A673 (cell line): ENCODE measurements at regions not wholly inside any gene's neighbourhood (a gene's known extent, or its start where the extent isn't known, plus 50 kb on each side); places are given as distances from the start of the nearest gene placed in this dataset.

Experiments
- BruUV-seq: library from RNA; stranded (reverse); fragments of 400-500 nt; replicated peaks from 2 replicates; lab custom pipeline; 2021; lab: Mats Ljungman, UMichigan
- CTCF ChIA-PET: fragments of 300-600 bp; sonication (Branson Sonifier 250); formaldehyde crosslinking; loops from one replicate; lab custom pipeline; 2022; ENCODE audit warnings: antibody characterized with exemption; lab: Charles Lee
- POLR2A ChIA-PET: fragments of 300-600 bp; sonication (Branson Sonifier 250); formaldehyde crosslinking; loops from one replicate; lab custom pipeline; 2022; ENCODE audit warnings: antibody characterized with exemption; ENCODE audit not compliant: low non-redundant PET; lab: Charles Lee
- DNase-seq: peaks from one replicate; pipeline ENCODE4 v3.0.0-alpha.2; 2015; ENCODE audit warnings: low spot score
- H3K27ac ChIP-seq: fragments of 200-600 bp; sonication (generic); 2 replicates; pipeline ENCODE4 v1.5.1; 2016; ENCODE audit warnings: mixed run types, low read depth, mild to moderate bottlenecking, mixed read lengths, antibody characterized with exemption, low read length; ENCODE audit not compliant: poor library complexity, severe bottlenecking
- H3K27me3 ChIP-seq: fragments of 200-600 bp; sonication (generic); replicated peaks from 2 replicates; pipeline ENCODE4 v1.6.1; 2017; ENCODE audit warnings: mixed run types, low read depth, mild to moderate bottlenecking, mixed read lengths, antibody characterized with exemption, low read length; ENCODE audit not compliant: insufficient read depth, poor library complexity
- H3K36me3 ChIP-seq: fragments of 200-600 bp; sonication (generic); 2 replicates; pipeline ENCODE4 v1.6.1; 2016; ENCODE audit warnings: mixed run types, mild to moderate bottlenecking, mixed read lengths, antibody characterized with exemption, low read length; ENCODE audit not compliant: insufficient read depth, poor library complexity, severe bottlenecking
- H3K4me1 ChIP-seq: fragments of 200-600 bp; sonication (generic); 2 replicates; pipeline ENCODE4 v1.6.1; 2017; ENCODE audit warnings: mixed run types, mild to moderate bottlenecking, mixed read lengths, antibody characterized with exemption, low read length; ENCODE audit not compliant: insufficient read depth, poor library complexity, severe bottlenecking
- H3K4me3 ChIP-seq: fragments of 200-600 bp; sonication (generic); 2 replicates; pipeline ENCODE4 v1.5.1; 2016; ENCODE audit warnings: low read depth, mixed run types, mild to moderate bottlenecking, mixed read lengths, low read length; ENCODE audit not compliant: poor library complexity, severe bottlenecking
- H3K9me3 ChIP-seq: fragments of 200-600 bp; sonication (generic); 2 replicates; pipeline ENCODE4 v1.6.1; 2016; ENCODE audit warnings: mixed run types, low read depth, mild to moderate bottlenecking, mixed read lengths, antibody characterized with exemption, low read length; ENCODE audit not compliant: poor library complexity, severe bottlenecking
- CTCF ChIP-seq: fragments of 300-800, 200-600 bp; sonication (generic); conservative IDR thresholded peaks from 2 replicates; pipeline ENCODE4 v1.5.1; 2017; ENCODE audit warnings: low read depth, mild to moderate bottlenecking, antibody characterized with exemption, low read length, moderate library complexity, mixed read lengths
- EZH2 ChIP-seq: fragments of 200-600 bp; sonication (generic); IDR thresholded peaks from 2 replicates; pipeline ENCODE4 v1.6.1; 2017; ENCODE audit warnings: borderline replicate concordance, low read depth, mild to moderate bottlenecking, mixed read lengths, antibody characterized with exemption, low read length; ENCODE audit not compliant: poor library complexity, severe bottlenecking
- intact Hi-C: fragments of 100-400 bp; cut with micrococcal nuclease; formaldehyde crosslinking; loops from one replicate; pipeline ENCODE4 v1.10.0; 2022; ENCODE audit not compliant: unreplicated experiment

DNA sequence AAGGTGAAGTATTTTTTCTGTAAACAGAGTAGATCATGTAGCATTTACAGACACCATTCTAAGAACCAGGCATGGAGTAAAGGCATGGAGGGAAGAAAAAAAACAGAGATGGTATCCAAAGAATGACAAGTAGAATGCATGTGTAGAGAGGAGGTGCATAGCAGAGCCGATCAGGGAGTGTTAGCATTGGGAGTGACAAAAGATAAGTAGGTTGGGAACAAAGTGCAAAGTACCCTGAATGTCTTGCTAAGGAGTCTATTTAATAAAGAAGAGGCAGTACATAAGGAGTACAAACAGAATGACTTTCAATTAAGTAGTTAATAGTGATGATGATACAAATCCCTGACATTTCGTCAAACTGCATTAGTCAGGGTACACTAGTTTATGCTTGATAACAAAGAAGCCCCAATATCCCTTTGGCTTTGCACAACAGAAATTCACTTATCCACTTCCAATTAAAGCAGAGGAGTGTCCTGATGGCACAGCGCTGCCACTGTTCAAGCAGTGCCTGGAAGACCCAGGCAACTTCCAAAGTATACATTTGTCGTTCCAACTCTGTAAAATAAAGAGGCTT, 371.5 kb downstream of the TNS3 start:
- Histone ChIP-seq H3K9me3 (no peaks in the 10 kb centered on the region), H3K27ac (no peak overlapping the region), H3K27me3 (peaks cover 10% of the 10 kb centered on the region), H3K4me3 (no peak overlapping the region), H3K4me1 (no peaks in the 10 kb centered on the region), H3K36me3 (no peaks in the 10 kb centered on the region)
- TF ChIP-seq CTCF (no peak), EZH2 (no peak)
- ChIA-PET POLR2A (no interaction called here), CTCF (no interaction called here)
- no peak for DNase-seq
- BruUV-seq, result no TSS peak
- intact Hi-C loops, result no loop called here

DNA sequence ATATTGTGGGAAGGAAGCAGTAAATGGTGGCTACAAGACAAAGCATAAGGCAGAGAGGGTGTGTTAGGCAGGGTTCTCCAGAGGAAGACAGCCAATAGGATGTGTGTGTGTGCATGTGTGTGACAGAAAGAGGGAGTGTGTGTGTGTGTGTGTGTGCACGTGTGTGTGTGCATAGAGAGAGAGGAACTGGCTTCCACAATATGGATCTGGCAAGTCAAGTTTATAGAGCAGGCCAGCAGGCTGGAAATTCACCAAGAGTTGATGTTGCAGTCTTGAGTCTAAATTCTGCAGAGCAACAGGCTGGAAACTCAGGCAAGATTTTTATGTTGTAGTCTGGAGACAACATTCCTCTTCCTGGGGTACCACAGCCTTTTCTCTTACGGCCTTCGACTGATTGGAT, 374.0 kb downstream of the TNS3 start:
- DNase-seq, result no peak
- intact Hi-C loops, result no loop called here
- H3K36me3 ChIP-seq, result no peaks in the 10 kb centered on the region
- BruUV-seq, result no TSS peak
- H3K9me3 ChIP-seq, result no peaks in the 10 kb centered on the region
- H3K27me3 ChIP-seq, result peaks cover 4% of the 10 kb centered on the region
- no peaks in the 10 kb centered on the region for H3K4me1 ChIP-seq
- no peak for TF ChIP-seq EZH2
- no peak for TF ChIP-seq CTCF
- no peak overlapping the region for H3K4me3 ChIP-seq
- ChIA-PET CTCF (no interaction called here), POLR2A (no interaction called here)
- H3K27ac ChIP-seq, result no peak overlapping the region

GRCh38 chr7:47204709-47205108, 377.2 kb downstream of the TNS3 start:
- POLR2A ChIA-PET, result no interaction called here
- CTCF ChIA-PET, result no interaction called here

More at GRCh38 chr7:47204709-47205108, 377.2 kb downstream of the TNS3 start:
- H3K27me3 ChIP-seq, result peaks cover 4% of the 10 kb centered on the region
- BruUV-seq, result no TSS peak
- H3K4me1 ChIP-seq, result no peaks in the 10 kb centered on the region
- H3K36me3 ChIP-seq, result no peaks in the 10 kb centered on the region
- DNase-seq, result no peak
- H3K27ac ChIP-seq, result no peak overlapping the region
- intact Hi-C loops, result no loop called here
- TF ChIP-seq EZH2 (no peak), CTCF (no peak)
- H3K4me3 ChIP-seq, result no peak overlapping the region
- H3K9me3 ChIP-seq, result no peaks in the 10 kb centered on the region
